Right renal pelvis (tissue), 4 donors: ENCODE measurements at regions not wholly inside any gene's neighbourhood (a gene's known extent, or its start where the extent isn't known, plus 50 kb on each side); places are given as distances from the start of the nearest gene placed in this dataset.

Experiments
- DNase-seq, 4 donors: peaks; one replicate each; pipeline ENCODE4 v3.0.0-alpha.2; 2013; ENCODE audit warnings: low read depth in 4 of 4, low spot score in 3 of 4, missing footprints in 1 of 4

- DNase-seq, result peak in 2 of 4 donors; percentile 20 to 39
Measured at GRCh38 chr20:40806929-40807820, 118.1 kb upstream of the MAFB start.

- no peak for DNase-seq
Measured at GRCh38 chr20:40807821-40808170, 118.8 kb upstream of the MAFB start.

- DNase-seq, result no peak
Measured at GRCh38 chr20:40808936-40809335, 119.9 kb upstream of the MAFB start.

GRCh38 chr20:40809361-40809760, 120.3 kb upstream of the MAFB start:
- no peak for DNase-seq

- no peak for DNase-seq
Measured at GRCh38 chr20:40810332-40811000, 121.4 kb upstream of the MAFB start.

GRCh38 chr20:40811004-40811403, 122.0 kb upstream of the MAFB start:
- DNase-seq, result no peak

GRCh38 chr20:40811660-40812414, 122.8 kb upstream of the MAFB start:
- DNase-seq, result no peak

GRCh38 chr20:40812415-40812925, 123.4 kb upstream of the MAFB start:
- no peak for DNase-seq

- no peak for DNase-seq
Measured at GRCh38 chr20:40813029-40813431, 124.0 kb upstream of the MAFB start.

GRCh38 chr20:40813708-40814630, 124.9 kb upstream of the MAFB start:
- no peak for DNase-seq

GRCh38 chr20:40814631-40814960, 125.6 kb upstream of the MAFB start:
- no peak for DNase-seq

GRCh38 chr20:40815156-40816038, 126.4 kb upstream of the MAFB start:
- no peak for DNase-seq

- DNase-seq, result no peak
Measured at GRCh38 chr20:40816039-40816352, 127.0 kb upstream of the MAFB start.

- DNase-seq, result peak in 2 of 4 donors; percentile 18 to 30
Measured at GRCh38 chr20:40821429-40821828, 132.4 kb upstream of the MAFB start.

GRCh38 chr20:40826699-40827098, 137.7 kb upstream of the MAFB start:
- DNase-seq, result no peak

- no peak for DNase-seq
Measured at GRCh38 chr20:40835321-40835720, 146.3 kb upstream of the MAFB start.

GRCh38 chr20:40838509-40838908, 149.5 kb upstream of the MAFB start:
- DNase-seq, result no peak

- DNase-seq, result no peak
Measured at GRCh38 chr20:40843251-40843650, 154.2 kb upstream of the MAFB start.

GRCh38 chr20:40844332-40844731, 155.3 kb upstream of the MAFB start:
- no peak for DNase-seq
